ENCODE measurements at regions not wholly inside any gene's neighbourhood (a gene's known extent, or its start where the extent isn't known, plus 50 kb on each side); places are given as distances from the start of the nearest gene placed in this dataset.

GRCh38 chr12:107397890-107398500 lies 287.6 kb upstream of the PWP1 start (continued):
- TF ChIP-seq, protein P1, sequence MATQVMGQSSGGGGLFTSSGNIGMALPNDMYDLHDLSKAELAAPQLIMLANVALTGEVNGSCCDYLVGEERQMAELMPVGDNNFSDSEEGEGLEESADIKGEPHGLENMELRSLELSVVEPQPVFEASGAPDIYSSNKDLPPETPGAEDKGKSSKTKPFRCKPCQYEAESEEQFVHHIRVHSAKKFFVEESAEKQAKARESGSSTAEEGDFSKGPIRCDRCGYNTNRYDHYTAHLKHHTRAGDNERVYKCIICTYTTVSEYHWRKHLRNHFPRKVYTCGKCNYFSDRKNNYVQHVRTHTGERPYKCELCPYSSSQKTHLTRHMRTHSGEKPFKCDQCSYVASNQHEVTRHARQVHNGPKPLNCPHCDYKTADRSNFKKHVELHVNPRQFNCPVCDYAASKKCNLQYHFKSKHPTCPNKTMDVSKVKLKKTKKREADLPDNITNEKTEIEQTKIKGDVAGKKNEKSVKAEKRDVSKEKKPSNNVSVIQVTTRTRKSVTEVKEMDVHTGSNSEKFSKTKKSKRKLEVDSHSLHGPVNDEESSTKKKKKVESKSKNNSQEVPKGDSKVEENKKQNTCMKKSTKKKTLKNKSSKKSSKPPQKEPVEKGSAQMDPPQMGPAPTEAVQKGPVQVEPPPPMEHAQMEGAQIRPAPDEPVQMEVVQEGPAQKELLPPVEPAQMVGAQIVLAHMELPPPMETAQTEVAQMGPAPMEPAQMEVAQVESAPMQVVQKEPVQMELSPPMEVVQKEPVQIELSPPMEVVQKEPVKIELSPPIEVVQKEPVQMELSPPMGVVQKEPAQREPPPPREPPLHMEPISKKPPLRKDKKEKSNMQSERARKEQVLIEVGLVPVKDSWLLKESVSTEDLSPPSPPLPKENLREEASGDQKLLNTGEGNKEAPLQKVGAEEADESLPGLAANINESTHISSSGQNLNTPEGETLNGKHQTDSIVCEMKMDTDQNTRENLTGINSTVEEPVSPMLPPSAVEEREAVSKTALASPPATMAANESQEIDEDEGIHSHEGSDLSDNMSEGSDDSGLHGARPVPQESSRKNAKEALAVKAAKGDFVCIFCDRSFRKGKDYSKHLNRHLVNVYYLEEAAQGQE (IDR thresholded peaks at IDR 0.05; ENCODE audit: unreplicated experiment) = no peak
- TF ChIP-seq CREB1 (CRISPR knock-in tag; IDR thresholded peaks at IDR 0.05; ENCODE audit: low read depth) (no peak), EZH2 (IDR thresholded peaks at IDR 0.05; ENCODE audit: low read depth, unreplicated experiment) (no peak), EZH2phosphoT487 (IDR thresholded peaks at IDR 0.05; ENCODE audit: unreplicated experiment) (no peak)

DNA sequence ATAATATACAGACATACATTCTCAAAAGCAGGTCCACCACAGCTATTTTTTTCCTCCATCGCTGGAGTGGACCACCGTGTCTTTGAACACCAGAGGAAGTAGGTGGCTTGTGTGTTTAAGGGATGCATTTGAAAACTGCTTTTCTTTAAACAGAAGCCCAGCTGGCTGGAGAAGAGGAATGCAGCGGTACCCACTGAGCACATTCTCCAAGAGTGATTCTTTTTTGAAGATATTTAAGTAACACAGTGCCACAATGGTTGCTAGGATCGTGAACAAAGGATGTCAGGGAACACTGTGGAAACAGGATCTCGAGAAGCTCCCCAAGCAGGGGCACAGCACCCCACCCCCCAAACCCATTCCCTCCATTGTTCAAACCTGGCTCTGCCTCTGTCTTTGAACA lies 286.6 kb upstream of the PWP1 start:
- Histone ChIP-seq H3F3A (replicated peaks; ENCODE audit: low read depth) (no peaks in the 10 kb centered on the region), H3K27me3 (ENCODE audit: insufficient read depth) (no peaks in the 10 kb centered on the region), H2AFZ (no peak overlapping the region), H3K36me3 (ENCODE audit: insufficient read depth) (no peaks in the 10 kb centered on the region), H3K79me2 (replicated peaks; ENCODE audit: insufficient read depth) (no peaks in the 10 kb centered on the region), H3K27ac (ENCODE audit: low read depth) (no peak overlapping the region), H3K4me2 (peak overlapping the region; percentile 16; the same call in 1 of the 2 replicates), H3K4me1 (ENCODE audit: insufficient read depth) (peaks cover 35% of the 10 kb centered on the region), H3K4me3 (no peak overlapping the region), H4K20me1 (replicated peaks; ENCODE audit: insufficient read depth) (no peaks in the 10 kb centered on the region), H3K9me2 (ENCODE audit: insufficient read depth) (no peaks in the 10 kb centered on the region)
- Mint-ChIP-seq H3K4me3 (no peak overlapping the region), H3K9me3 (no peaks in the 10 kb centered on the region), H3K27me3 (ENCODE audit: insufficient read depth, low read depth, poor library complexity) (peaks cover 2% of the 10 kb centered on the region), H3K27ac (no peak overlapping the region), H3K4me1 (peaks cover 41% of the 10 kb centered on the region), H3K36me3 (ENCODE audit: low read depth) (no peaks in the 10 kb centered on the region)
- TF ChIP-seq EZH2 (IDR thresholded peaks at IDR 0.05; ENCODE audit: low read depth, unreplicated experiment) (no peak), POLR2AphosphoS5 (IDR thresholded peaks at IDR 0.05; ENCODE audit: low read depth) (no peak), CREB1 (CRISPR knock-in tag; IDR thresholded peaks at IDR 0.05; ENCODE audit: low read depth) (no peak), ZNF114 (CRISPR knock-in tag; IDR thresholded peaks at IDR 0.05) (no peak), NANOG (IDR thresholded peaks at IDR 0.05; ENCODE audit: borderline replicate concordance) (no peak), JUNB (IDR thresholded peaks at IDR 0.05; ENCODE audit: unreplicated experiment) (no peak), EZH2phosphoT487 (IDR thresholded peaks at IDR 0.05; ENCODE audit: unreplicated experiment) (no peak)
- TF ChIP-seq, protein P2, sequence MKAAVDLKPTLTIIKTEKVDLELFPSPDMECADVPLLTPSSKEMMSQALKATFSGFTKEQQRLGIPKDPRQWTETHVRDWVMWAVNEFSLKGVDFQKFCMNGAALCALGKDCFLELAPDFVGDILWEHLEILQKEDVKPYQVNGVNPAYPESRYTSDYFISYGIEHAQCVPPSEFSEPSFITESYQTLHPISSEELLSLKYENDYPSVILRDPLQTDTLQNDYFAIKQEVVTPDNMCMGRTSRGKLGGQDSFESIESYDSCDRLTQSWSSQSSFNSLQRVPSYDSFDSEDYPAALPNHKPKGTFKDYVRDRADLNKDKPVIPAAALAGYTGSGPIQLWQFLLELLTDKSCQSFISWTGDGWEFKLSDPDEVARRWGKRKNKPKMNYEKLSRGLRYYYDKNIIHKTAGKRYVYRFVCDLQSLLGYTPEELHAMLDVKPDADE (IDR thresholded peaks at IDR 0.05) = no peak
- TF ChIP-seq, protein P1 (IDR thresholded peaks at IDR 0.05; ENCODE audit: unreplicated experiment) = no peak
- ATAC-seq = no peak
- peak; percentile 30 for DNase-seq (ENCODE audit: low spot score)

Data from GM23338 (cell line).